HUES6 (cell line): ENCODE measurements at regions not wholly inside any gene's neighbourhood (a gene's known extent, or its start where the extent isn't known, plus 50 kb on each side); places are given as distances from the start of the nearest gene placed in this dataset.

Experiments
- H3K27ac ChIP-seq: 2 replicates; pipeline ENCODE4 v1.7.0; 2013; ENCODE audit warnings: low read depth, mild to moderate bottlenecking, low read length, inconsistent platforms
- H3K27me3 ChIP-seq: 2 replicates; pipeline ENCODE4 v1.6.1; 2013; ENCODE audit warnings: low read length; ENCODE audit not compliant: control insufficient read depth, insufficient read depth
- H3K36me3 ChIP-seq: 2 replicates; pipeline ENCODE4 v1.6.1; 2013; ENCODE audit warnings: low read length; ENCODE audit not compliant: control insufficient read depth, insufficient read depth
- H3K4me1 ChIP-seq: 2 replicates; pipeline ENCODE4 v1.6.1; 2013; ENCODE audit warnings: low read length; ENCODE audit not compliant: control insufficient read depth, insufficient read depth
- H3K4me3 ChIP-seq: 2 replicates; pipeline ENCODE4 v1.5.1; 2013; ENCODE audit warnings: low read depth, low read length
- H3K9ac ChIP-seq: one replicate; pipeline ENCODE4 v1.6.1; 2013; ENCODE audit warnings: mild to moderate bottlenecking, low read length
- H3K9me3 ChIP-seq: 2 replicates; pipeline ENCODE4 v1.6.1; 2013; ENCODE audit warnings: low read depth, low read length; ENCODE audit not compliant: control insufficient read depth, insufficient read depth

DNA sequence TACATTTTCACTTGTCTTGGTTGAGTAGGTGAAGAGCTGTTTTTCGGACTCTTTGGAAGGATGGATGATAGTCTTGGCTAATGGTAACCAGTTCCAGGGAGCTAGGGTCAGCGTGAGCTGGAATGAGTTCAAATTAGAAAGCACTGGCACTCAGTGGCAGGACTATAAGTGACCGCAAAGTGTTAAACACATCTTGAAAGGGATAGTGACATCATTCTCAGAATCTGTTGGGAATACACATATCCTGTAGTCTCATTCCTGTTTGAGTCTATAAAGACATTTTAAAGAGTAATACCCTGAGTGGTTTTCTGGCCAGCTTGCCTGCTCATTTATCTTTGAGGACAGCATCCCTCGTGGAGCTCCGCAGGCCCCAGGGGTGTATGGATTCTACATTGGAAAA, 56.7 kb upstream of the TMEM248 start:
- Histone ChIP-seq H3K36me3 (peaks cover 12% of the 10 kb centered on the region), H3K4me1 (peaks cover 28% of the 10 kb centered on the region), H3K9ac (no peak overlapping the region), H3K27ac (no peak overlapping the region), H3K4me3 (no peak overlapping the region), H3K9me3 (no peaks in the 10 kb centered on the region), H3K27me3 (no peaks in the 10 kb centered on the region)

DNA sequence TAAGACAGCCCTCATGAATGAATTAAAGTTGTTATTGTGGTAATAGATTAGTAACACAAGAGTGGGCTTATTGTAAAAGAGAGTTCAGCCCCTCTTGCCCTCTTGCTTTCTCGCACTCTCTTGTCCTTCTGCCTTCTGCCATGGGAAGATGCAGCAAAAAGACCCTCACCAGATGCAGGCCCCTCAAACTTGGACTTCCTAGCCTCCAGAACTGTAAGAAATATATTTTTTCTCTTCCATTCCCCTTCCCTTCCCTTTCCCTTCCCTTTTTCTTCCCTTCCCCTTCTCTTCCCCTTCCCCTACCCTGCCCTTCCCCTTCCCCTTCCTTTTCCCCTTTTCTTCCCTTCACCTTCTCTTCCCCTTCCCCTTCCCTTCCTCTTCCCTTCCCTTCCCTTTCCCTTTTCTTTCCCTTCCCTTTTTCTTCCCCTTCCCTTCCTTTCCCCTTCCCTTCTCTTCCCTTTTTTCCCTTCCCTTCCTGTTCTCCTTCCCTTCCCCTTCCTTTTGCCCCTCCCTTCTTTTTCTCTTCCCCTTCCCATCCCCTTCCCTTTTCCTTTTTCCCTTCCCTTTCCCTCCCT, 55.6 kb upstream of the TMEM248 start:
- no peak overlapping the region for H3K27ac ChIP-seq
- H3K27me3 ChIP-seq, result no peaks in the 10 kb centered on the region
- H3K9ac ChIP-seq, result no peak overlapping the region
- H3K36me3 ChIP-seq, result peaks cover 12% of the 10 kb centered on the region
- H3K4me3 ChIP-seq, result no peak overlapping the region
- H3K9me3 ChIP-seq, result no peaks in the 10 kb centered on the region
- H3K4me1 ChIP-seq, result peaks cover 29% of the 10 kb centered on the region

DNA sequence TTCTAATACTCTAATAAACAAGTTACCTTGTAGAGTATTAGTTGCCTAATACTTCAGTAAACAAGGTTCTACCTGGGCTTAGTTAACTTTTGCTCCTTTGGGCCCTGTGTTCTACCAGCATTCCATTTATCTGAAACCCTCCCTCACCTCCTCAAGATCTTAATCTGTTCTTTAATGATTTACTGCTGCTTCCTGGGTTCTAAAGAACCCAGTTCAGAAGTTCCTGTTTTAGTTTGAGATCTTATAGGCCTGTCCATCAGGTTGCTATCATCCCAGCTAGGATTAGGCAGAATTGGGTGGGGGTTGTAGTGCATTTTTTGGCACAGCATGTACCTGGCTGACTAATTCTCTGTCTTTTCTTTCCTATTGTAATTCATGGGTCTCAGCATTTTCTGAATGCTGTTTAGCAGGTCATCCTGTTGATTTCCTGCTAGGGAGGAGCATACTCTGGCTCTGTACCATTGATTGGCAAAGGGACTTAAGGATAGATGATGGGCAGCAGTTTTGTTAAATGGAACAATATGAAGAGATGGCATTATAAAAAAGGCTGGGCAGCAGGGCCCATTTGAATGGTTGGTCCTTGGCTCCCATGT, 53.7 kb upstream of the TMEM248 start:
- Histone ChIP-seq H3K9ac (no peak overlapping the region), H3K27ac (peak overlapping the region; percentile 62)

DNA sequence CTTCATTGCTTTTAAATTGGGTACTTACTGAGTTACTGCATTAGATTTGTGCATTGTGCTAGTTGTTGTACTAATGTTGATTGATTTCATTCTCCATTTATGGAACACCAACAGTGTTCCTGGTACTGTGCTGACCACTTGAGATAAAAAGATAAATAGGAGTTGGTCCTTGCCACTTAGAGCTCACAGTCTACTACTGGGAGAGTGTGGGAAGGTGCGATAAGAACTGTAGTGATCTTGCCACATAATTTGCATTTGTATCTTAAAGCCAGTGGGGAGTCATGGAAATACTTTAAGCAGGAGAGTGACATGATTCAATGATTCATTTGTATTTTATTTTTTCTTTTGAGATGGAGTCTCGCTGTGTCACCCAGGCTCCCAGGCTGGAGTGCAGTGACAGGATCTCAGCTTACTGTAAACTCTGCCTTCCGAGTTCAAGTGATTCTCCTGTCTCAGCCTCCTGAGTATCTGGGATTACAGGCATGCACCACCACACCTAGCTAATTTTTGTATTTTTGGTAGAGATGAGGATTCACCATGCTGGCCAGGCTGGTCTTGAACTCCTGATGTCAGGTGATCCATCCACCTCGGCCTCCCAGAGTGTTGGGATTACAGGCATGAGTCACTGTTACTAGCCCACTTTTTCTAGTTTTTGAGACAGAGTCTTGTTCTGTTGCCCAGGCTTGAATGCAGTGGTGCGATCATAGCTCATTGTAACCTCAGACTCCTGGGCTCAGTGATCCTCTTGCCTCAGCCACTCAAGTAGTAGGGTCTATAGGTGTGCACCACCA, 51.2 kb upstream of the TMEM248 start:
- Histone ChIP-seq H3K27ac (no peak overlapping the region), H3K9me3 (no peaks in the 10 kb centered on the region), H3K4me1 (peaks cover 29% of the 10 kb centered on the region), H3K27me3 (no peaks in the 10 kb centered on the region), H3K36me3 (no peaks in the 10 kb centered on the region; the same call in 1 of the 2 replicates), H3K9ac (no peak overlapping the region), H3K4me3 (no peak overlapping the region)

More for the DNA sequence above, 53.7 kb upstream of the TMEM248 start:
- no peaks in the 10 kb centered on the region for H3K9me3 ChIP-seq
- no peaks in the 10 kb centered on the region for H3K27me3 ChIP-seq
- peaks cover 29% of the 10 kb centered on the region for H3K4me1 ChIP-seq
- H3K4me3 ChIP-seq, result no peak overlapping the region
- H3K36me3 ChIP-seq, result peaks cover 5% of the 10 kb centered on the region

DNA sequence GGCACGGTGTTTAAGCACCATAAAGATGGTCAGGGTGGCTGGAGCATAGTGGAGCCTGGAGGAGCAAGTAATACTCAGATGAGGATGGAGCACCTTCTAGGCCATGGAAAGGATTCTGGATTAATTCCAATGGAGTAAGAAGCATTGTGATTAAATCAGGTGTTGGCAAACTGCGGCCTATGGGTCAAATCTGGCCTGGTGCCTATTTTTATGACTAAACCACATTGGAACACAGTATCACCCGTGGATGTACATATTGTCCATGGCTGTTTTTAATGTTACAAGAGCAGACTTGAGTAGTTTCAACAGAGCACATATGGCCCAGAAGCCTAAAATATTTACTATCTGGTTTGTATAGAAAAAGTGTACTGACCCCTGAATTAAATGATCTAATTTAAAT, 49.9 kb upstream of the TMEM248 start:
- no peaks in the 10 kb centered on the region for H3K27me3 ChIP-seq
- H3K27ac ChIP-seq, result no peak overlapping the region
- H3K4me3 ChIP-seq, result no peak overlapping the region
- peaks cover 29% of the 10 kb centered on the region for H3K4me1 ChIP-seq
- H3K36me3 ChIP-seq, result no peaks in the 10 kb centered on the region; the same call in 1 of the 2 replicates
- H3K9ac ChIP-seq, result no peak overlapping the region
- H3K9me3 ChIP-seq, result no peaks in the 10 kb centered on the region
